Vagina (tissue), 2 donors: ENCODE measurements at regions not wholly inside any gene's neighbourhood (a gene's known extent, or its start where the extent isn't known, plus 50 kb on each side); places are given as distances from the start of the nearest gene placed in this dataset.

Experiments
- DNase-seq, 2 donors: peaks; one replicate each; pipeline ENCODE4 v3.0.0-alpha.2; 2017; ENCODE audit errors: extremely low spot score in 2 of 2
- H3K27ac ChIP-seq: fragments of 200-600 bp; sonication (generic); one replicate; pipeline ENCODE4 v1.5.1; 2019
- H3K27me3 ChIP-seq: fragments of 200-600 bp; sonication (generic); one replicate; pipeline ENCODE4 v1.5.1; 2019
- H3K36me3 ChIP-seq, 2 donors: fragments of 200-600 bp; sonication (generic); one replicate each; pipeline ENCODE4 v1.5.1; 2017 to 2019
- H3K4me1 ChIP-seq: fragments of 200-600 bp; sonication (generic); one replicate; pipeline ENCODE4 v1.5.1; 2019
- H3K4me3 ChIP-seq, 2 donors: fragments of 200-600 bp; sonication (generic); 1 replicate in 1 of 2; 2 replicates in 1 of 2; pipeline ENCODE4 v1.5.1; 2016 to 2019
- H3K9me3 ChIP-seq: fragments of 200-600 bp; sonication (generic); one replicate; pipeline ENCODE4 v1.5.1; 2019
- POLR2A ChIP-seq, 2 donors: fragments of 450-650 bp; IDR thresholded peaks; one replicate each; pipeline ENCODE4 v1.6.1; 2017; ENCODE audit warnings: antibody characterized with exemption in 2 of 2, mild to moderate bottlenecking in 2 of 2, moderate library complexity in 2 of 2
- POLR2AphosphoS5 ChIP-seq, 2 donors: sonication (generic); formaldehyde crosslinking; IDR thresholded peaks; one replicate each; pipeline ENCODE4 v1.9.0; 2017; ENCODE audit warnings: antibody characterized with exemption in 2 of 2, mild to moderate bottlenecking in 2 of 2, low read depth in 1 of 2; ENCODE audit not compliant: insufficient read depth in 1 of 2
- intact Hi-C: fragments of 100-400 bp; cut with DNase I; formaldehyde crosslinking; loops from one replicate; pipeline ENCODE4 v1.15.1; 2023
- TF ChIP-seq, protein P1 (sequence below), 3 experiments: fragments of 450-650 bp in 2 of 3; fragments of 200-600 bp in 1 of 3; sonication (generic) in 1 of 3; IDR thresholded peaks; one replicate each; pipeline ENCODE4 v1.5.1; 2017 to 2019; ENCODE audit warnings: antibody characterized with exemption in 3 of 3, mild to moderate bottlenecking in 2 of 3, moderate library complexity in 2 of 3

GRCh38 chr2:157938556-157938955 lies 62.4 kb upstream of the ACVR1 start:
- H3K36me3 ChIP-seq: no peaks in the 10 kb centered on the region
- intact Hi-C loops: no loop called here
- H3K4me3 ChIP-seq: no peak overlapping the region
- no peaks in the 10 kb centered on the region for H3K4me1 ChIP-seq
- no peak for DNase-seq
- no peaks in the 10 kb centered on the region for H3K27me3 ChIP-seq
- H3K27ac ChIP-seq: no peak overlapping the region
- TF ChIP-seq, protein P1, sequence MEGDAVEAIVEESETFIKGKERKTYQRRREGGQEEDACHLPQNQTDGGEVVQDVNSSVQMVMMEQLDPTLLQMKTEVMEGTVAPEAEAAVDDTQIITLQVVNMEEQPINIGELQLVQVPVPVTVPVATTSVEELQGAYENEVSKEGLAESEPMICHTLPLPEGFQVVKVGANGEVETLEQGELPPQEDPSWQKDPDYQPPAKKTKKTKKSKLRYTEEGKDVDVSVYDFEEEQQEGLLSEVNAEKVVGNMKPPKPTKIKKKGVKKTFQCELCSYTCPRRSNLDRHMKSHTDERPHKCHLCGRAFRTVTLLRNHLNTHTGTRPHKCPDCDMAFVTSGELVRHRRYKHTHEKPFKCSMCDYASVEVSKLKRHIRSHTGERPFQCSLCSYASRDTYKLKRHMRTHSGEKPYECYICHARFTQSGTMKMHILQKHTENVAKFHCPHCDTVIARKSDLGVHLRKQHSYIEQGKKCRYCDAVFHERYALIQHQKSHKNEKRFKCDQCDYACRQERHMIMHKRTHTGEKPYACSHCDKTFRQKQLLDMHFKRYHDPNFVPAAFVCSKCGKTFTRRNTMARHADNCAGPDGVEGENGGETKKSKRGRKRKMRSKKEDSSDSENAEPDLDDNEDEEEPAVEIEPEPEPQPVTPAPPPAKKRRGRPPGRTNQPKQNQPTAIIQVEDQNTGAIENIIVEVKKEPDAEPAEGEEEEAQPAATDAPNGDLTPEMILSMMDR (IDR thresholded peaks at IDR 0.05): no peak
- TF ChIP-seq POLR2A (IDR thresholded peaks at IDR 0.05) (no peak), POLR2AphosphoS5 (IDR thresholded peaks at IDR 0.05; ENCODE audit: insufficient read depth in 1 of 2, low read depth in 1 of 2) (no peak)
- H3K9me3 ChIP-seq: no peaks in the 10 kb centered on the region

DNA sequence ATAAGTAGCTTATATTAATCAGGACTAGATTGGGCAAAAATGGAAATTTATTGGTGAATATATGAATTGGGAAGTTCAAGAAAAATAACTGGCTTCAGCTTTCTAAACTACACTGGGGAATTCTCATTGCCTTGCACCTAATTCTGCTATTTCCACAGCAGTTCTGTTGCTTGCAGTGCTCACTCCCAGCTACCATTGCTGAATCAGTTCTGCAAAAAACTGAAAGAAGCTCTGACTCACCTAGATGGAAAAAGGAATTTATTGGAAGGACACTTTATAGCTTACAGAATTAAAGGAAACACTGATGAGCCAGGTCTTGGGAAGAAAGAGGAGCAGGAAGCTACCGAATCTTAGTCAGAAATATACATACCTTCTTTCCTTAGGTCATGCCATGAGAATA lies 60.3 kb upstream of the ACVR1 start:
- Histone ChIP-seq H3K9me3 (no peaks in the 10 kb centered on the region), H3K4me1 (no peaks in the 10 kb centered on the region), H3K36me3 (no peaks in the 10 kb centered on the region), H3K27ac (no peak overlapping the region), H3K27me3 (no peaks in the 10 kb centered on the region), H3K4me3 (no peak overlapping the region)
- DNase-seq: no peak
- TF ChIP-seq POLR2AphosphoS5 (IDR thresholded peaks at IDR 0.05; ENCODE audit: insufficient read depth in 1 of 2, low read depth in 1 of 2) (no peak), POLR2A (IDR thresholded peaks at IDR 0.05) (no peak)
- TF ChIP-seq, protein P1 (IDR thresholded peaks at IDR 0.05): no peak
- intact Hi-C loops: no loop called here

GRCh38 chr2:157935378-157935906 lies 59.3 kb upstream of the ACVR1 start:
- intact Hi-C loops: no loop called here
- H3K36me3 ChIP-seq: no peaks in the 10 kb centered on the region
- DNase-seq: no peak
- no peaks in the 10 kb centered on the region for H3K9me3 ChIP-seq
- TF ChIP-seq, protein P1 (IDR thresholded peaks at IDR 0.05): no peak
- TF ChIP-seq POLR2AphosphoS5 (IDR thresholded peaks at IDR 0.05; ENCODE audit: insufficient read depth in 1 of 2, low read depth in 1 of 2): no peak
- no peak for TF ChIP-seq POLR2A (IDR thresholded peaks at IDR 0.05)
- no peak overlapping the region for H3K27ac ChIP-seq
- no peaks in the 10 kb centered on the region for H3K27me3 ChIP-seq
- H3K4me1 ChIP-seq: no peaks in the 10 kb centered on the region
- no peak overlapping the region for H3K4me3 ChIP-seq

DNA sequence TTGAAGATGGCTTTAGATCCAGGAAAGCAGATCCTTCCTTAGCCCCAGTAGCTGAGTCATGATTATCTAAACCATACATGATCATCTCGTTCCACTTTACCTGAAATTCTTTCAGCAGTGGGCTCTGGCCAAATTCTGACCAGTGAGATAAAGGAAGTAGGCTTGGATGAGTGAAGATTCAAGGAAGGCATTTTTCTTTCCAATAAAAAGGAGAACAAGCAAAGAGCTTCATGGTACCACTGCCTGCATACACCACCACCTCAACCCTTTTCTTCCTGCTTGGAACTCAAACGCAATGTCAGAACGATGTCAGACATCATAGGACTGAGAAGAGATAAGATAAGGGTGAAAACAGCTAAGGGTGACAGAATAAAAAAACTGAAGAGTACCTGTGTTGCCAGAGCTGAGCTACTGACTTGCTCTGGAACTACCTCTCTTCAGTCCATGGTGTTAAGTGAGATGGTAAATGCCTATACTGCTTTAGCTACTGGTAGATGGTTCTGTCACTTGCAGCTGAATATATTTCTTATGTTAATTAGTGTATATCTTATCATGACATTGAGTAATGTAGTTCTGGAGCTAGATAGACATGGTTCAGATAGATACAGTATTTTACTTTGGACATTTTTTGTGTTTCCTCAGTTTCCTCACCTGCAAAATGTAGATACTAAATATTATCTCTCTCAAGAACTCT lies 58.7 kb upstream of the ACVR1 start:
- TF ChIP-seq, protein P1 (IDR thresholded peaks at IDR 0.05): no peak
- TF ChIP-seq POLR2AphosphoS5 (IDR thresholded peaks at IDR 0.05; ENCODE audit: insufficient read depth in 1 of 2, low read depth in 1 of 2) (no peak), POLR2A (IDR thresholded peaks at IDR 0.05) (no peak)
- Histone ChIP-seq H3K9me3 (no peaks in the 10 kb centered on the region), H3K4me1 (no peaks in the 10 kb centered on the region), H3K27ac (no peak overlapping the region), H3K36me3 (no peaks in the 10 kb centered on the region), H3K27me3 (no peaks in the 10 kb centered on the region), H3K4me3 (no peak overlapping the region)
- no peak for DNase-seq
- intact Hi-C loops: no loop called here

GRCh38 chr2:157933160-157933920 lies 57.2 kb upstream of the ACVR1 start:
- H3K36me3 ChIP-seq: no peaks in the 10 kb centered on the region
- H3K27ac ChIP-seq: no peak overlapping the region
- no peaks in the 10 kb centered on the region for H3K9me3 ChIP-seq
- no peak overlapping the region for H3K4me3 ChIP-seq
- no peak for TF ChIP-seq POLR2AphosphoS5 (IDR thresholded peaks at IDR 0.05; ENCODE audit: insufficient read depth in 1 of 2, low read depth in 1 of 2)
- intact Hi-C loops: no loop called here
- no peaks in the 10 kb centered on the region for H3K27me3 ChIP-seq
- H3K4me1 ChIP-seq: no peaks in the 10 kb centered on the region
- no peak for DNase-seq
